ENCODE measurements at regions not wholly inside any gene's neighbourhood (a gene's known extent, or its start where the extent isn't known, plus 50 kb on each side); places are given as distances from the start of the nearest gene placed in this dataset.
"Not testable (repeated sequence)": the region's sequence is repeated elsewhere in the genome, so short reads cannot be mapped to it uniquely, and the experiment has no call there.

DNA sequence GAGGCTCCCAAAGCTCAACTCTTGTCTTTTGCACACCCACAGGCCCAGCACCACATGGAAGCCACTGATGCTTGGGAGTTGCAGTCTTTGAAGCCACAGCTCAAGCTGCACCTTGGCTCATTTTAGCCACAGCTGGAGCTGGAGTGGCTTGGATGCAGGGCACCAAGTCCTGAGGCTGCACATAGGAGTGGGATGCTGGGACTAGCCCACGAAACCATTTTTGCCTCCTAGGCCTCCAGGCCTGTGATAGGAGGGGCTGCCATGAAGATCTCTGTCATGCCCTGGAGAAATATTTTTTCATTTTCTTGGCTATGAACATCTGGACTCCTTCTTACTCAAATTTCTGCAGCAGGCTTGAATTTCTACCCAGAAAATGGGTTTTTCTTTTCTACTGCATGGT, 438.5 kb upstream of the TNC start:
- H3K27ac ChIP-seq = no peak overlapping the region
- peaks cover 0 to 2% (median 0%) of the 10 kb centered on the region in 4 donors for H3K4me1 ChIP-seq
- 23 to 100% methylated on average over 1 of the region's 1 CpG for WGBS, 2 donors
- H3K27me3 ChIP-seq = no peaks in the 10 kb centered on the region
- H3K36me3 ChIP-seq = no peaks in the 10 kb centered on the region
- no peak for DNase-seq (ENCODE audit: low spot score in 2 of 2)
- no peak overlapping the region for H3K4me3 ChIP-seq
- H3K9me3 ChIP-seq = peaks cover 0 to 10% (median 0%) of the 10 kb centered on the region in 4 donors
- TF ChIP-seq EP300 (IDR thresholded peaks at IDR 0.05) = no peak

DNA sequence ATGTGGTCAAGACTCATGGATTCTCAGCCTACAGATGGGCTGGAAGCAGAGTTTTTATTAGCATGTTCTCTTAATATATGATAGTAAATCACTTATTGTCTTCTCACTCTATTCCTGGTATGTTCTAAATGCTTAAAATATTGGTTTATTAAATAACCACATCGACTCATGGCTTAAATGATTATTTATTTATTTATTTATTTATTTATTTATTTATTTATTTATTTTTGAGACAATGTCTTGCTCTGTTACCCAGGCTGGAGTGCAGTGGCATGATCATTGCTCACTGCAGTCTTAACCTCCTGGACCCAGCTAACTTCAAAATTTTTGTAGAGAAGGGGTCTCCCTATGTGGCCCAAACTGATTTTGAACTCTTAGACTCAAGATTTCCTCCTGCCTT, 457.2 kb upstream of the TNC start:
- DNase-seq (ENCODE audit: low spot score in 2 of 2) = no peak
- peaks cover 0 to 3% of the 10 kb centered on the region in 2 donors for H3K27me3 ChIP-seq
- no peaks in the 10 kb centered on the region for H3K4me1 ChIP-seq
- 72 to 76% methylated on average over 1 of the region's 1 CpG for WGBS, 2 donors
- H3K36me3 ChIP-seq = no peaks in the 10 kb centered on the region
- no peak overlapping the region for H3K4me3 ChIP-seq
- TF ChIP-seq, protein P1, sequence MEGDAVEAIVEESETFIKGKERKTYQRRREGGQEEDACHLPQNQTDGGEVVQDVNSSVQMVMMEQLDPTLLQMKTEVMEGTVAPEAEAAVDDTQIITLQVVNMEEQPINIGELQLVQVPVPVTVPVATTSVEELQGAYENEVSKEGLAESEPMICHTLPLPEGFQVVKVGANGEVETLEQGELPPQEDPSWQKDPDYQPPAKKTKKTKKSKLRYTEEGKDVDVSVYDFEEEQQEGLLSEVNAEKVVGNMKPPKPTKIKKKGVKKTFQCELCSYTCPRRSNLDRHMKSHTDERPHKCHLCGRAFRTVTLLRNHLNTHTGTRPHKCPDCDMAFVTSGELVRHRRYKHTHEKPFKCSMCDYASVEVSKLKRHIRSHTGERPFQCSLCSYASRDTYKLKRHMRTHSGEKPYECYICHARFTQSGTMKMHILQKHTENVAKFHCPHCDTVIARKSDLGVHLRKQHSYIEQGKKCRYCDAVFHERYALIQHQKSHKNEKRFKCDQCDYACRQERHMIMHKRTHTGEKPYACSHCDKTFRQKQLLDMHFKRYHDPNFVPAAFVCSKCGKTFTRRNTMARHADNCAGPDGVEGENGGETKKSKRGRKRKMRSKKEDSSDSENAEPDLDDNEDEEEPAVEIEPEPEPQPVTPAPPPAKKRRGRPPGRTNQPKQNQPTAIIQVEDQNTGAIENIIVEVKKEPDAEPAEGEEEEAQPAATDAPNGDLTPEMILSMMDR (IDR thresholded peaks at IDR 0.05) = no peak
- no peak for TF ChIP-seq EP300 (IDR thresholded peaks at IDR 0.05)
- no peak for TF ChIP-seq POLR2A (IDR thresholded peaks at IDR 0.05)
- H3K9me3 ChIP-seq = no peaks in the 10 kb centered on the region
- no peak overlapping the region for H3K27ac ChIP-seq

DNA sequence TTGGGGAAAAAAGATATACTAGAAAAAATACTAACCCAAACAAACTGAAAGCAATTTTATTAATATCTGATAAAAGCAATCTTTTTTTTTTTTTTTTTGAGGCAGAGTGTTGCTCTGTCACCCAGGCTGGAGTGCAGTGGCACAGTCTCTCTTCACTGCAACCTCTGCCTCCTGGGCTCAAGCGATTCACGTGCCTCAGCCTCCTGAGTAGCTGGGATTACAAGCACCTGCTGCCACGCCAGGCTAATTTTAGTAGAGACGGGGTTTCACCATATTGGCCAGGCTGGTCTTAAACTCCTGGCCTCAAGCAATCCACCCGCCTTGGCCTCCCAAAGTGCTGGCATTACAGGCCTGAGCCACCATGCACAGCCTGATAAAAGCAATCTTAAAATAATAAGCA, 467.5 kb upstream of the TNC start:
- not testable (repeated sequence) for H3K9me3 ChIP-seq; H3K27ac ChIP-seq; DNase-seq (ENCODE audit: low spot score in 2 of 2); H3K4me1 ChIP-seq; H3K4me3 ChIP-seq; H3K27me3 ChIP-seq; H3K36me3 ChIP-seq
- 95 to 98% methylated on average over 5 of the region's 5 CpGs for WGBS, 2 donors

DNA sequence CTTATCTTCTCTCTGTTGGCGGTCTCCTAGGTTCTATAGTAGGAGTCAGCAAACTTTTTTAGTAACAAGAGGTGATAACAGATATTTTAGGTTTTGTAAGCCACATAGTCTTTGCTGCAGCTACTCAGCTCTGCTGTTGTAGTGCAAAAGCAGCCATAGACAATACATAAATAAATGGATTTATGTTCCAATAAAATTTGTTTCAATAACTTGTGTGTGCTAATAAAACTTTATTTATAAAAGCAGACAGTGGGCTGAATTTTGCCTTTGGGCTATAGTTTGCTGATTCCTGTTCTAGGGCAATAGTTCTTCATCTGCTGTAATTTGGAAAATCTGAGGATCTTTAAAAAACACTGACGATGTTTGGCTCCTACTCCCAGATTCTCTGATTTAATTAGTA, 469.4 kb upstream of the TNC start:
- WGBS, 2 donors = 93 to 97% methylated on average over 2 of the region's 2 CpGs
- no peaks in the 10 kb centered on the region for H3K27me3 ChIP-seq
- no peaks in the 10 kb centered on the region for H3K36me3 ChIP-seq
- no peak for TF ChIP-seq POLR2A (IDR thresholded peaks at IDR 0.05)
- TF ChIP-seq, protein P1 (IDR thresholded peaks at IDR 0.05) = no peak
- TF ChIP-seq EP300 (IDR thresholded peaks at IDR 0.05) = no peak
- H3K27ac ChIP-seq = no peak overlapping the region
- DNase-seq (ENCODE audit: low spot score in 2 of 2) = no peak
- no peak overlapping the region for H3K4me3 ChIP-seq
- H3K9me3 ChIP-seq = peaks cover 0 to 8% (median 0%) of the 10 kb centered on the region in 4 donors
- H3K4me1 ChIP-seq = peaks cover 0 to 17% (median 2%) of the 10 kb centered on the region in 4 donors

DNA sequence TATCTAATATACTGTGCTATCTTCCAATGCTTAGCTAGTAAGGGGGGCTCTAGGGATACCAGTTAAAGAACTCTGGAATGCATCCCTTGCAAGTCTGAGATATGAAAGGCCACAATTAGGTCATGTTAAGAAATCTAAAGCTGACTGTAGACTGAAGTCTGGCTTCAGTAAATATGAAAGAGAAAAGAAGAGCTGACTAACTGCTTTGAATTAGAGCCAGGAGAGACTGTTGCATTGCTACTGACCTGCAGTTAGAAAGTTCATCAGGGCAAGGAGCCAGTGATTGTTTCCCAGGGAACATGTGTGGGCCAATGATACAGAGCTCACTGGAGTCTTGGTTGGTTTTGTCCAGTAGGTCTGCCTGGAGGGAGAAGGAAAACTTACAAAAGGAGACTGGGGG, 472.1 kb upstream of the TNC start:
- peaks cover 0 to 8% (median 0%) of the 10 kb centered on the region in 4 donors for H3K9me3 ChIP-seq

DNA sequence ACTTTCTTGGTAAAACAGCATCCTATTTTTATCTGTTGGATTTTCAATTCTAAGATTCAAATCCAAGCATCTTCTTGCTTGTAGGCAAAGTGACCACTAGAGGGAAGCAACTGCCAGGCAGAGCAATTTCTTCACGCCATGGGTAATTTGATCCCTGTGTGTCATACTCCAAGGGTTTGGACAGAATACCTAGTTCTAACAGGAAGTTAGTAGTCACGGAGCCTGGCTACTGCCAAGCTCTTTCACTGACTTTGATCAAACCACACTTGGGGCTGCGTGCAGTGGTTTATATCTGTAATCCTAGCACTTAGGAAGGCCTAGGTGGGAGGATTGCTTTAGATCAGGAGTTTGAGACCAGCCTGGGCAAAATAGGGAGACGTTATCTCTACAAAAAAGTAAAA, 473.6 kb upstream of the TNC start:
- Histone ChIP-seq H3K27ac (peak overlapping the region in 2 of 4 donors; percentile 68 to 76), H3K4me1 (peaks cover 0 to 35% (median 5%) of the 10 kb centered on the region in 4 donors), H3K4me3 (no peak overlapping the region), H3K27me3 (no peaks in the 10 kb centered on the region), H3K36me3 (no peaks in the 10 kb centered on the region), H3K9me3 (peaks cover 0 to 8% (median 0%) of the 10 kb centered on the region in 4 donors)
- TF ChIP-seq, protein P1 (IDR thresholded peaks at IDR 0.05) = peak; percentile 30 to 83 (median 80)
- TF ChIP-seq POLR2A (IDR thresholded peaks at IDR 0.05) = peak in 1 of 2 donors; percentile 20
- peak; percentile 46 to 80 for TF ChIP-seq EP300 (IDR thresholded peaks at IDR 0.05)
- 11 to 39% methylated on average over 4 of the region's 4 CpGs for WGBS, 2 donors
- DNase-seq (ENCODE audit: low spot score in 2 of 2) = peak; percentile 18 to 72

More for the DNA sequence above, 472.1 kb upstream of the TNC start:
- Histone ChIP-seq H3K4me1 (peaks cover 0 to 22% (median 2%) of the 10 kb centered on the region in 4 donors), H3K36me3 (no peaks in the 10 kb centered on the region), H3K27ac (peak overlapping the region in 2 of 4 donors; percentile 14 to 23), H3K27me3 (no peaks in the 10 kb centered on the region), H3K4me3 (no peak overlapping the region)
- peak in 1 of 2 donors; percentile 79 for DNase-seq (ENCODE audit: low spot score in 2 of 2)
- TF ChIP-seq EP300 (IDR thresholded peaks at IDR 0.05) (peak in 1 of 2 donors; percentile 52), POLR2A (IDR thresholded peaks at IDR 0.05) (no peak)

Measured in tibial nerve (tissue), 4 donors.